ENCODE measurements at regions not wholly inside any gene's neighbourhood (a gene's known extent, or its start where the extent isn't known, plus 50 kb on each side); places are given as distances from the start of the nearest gene placed in this dataset.

DNA sequence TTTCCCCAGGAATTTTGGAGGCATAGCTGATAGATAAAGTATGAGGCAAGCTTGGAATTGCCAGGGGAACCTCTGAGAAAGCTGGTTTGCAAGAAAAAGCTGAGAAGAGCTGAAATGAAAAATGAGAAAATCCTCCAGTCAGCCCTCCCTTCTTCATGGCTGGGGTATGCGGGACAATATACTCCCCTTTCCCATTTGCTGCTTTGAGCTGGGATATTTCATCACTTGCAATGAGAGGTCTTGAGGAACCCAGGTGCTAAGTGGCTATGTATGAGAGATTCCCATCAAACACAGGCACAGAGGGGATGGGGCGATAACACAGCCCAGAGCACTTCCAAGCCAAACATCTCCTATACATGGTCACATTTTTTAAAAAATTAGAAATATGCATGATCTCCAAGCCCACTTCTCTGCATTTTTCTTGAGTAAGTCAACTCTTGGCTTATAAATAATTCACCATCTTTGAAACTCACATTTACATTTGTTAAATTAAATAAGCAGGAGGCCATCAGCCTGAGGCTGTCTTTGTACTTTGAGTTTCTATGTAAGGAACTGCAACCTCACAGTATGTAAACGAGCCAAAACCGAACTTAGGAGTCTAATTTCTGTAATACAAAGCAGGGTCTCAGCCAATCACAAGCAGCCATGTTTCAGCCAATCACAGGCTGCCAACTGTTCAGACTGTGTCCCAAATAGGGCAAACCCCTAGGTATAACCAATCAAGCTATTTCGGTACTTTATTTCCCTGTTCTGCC is 983.6 kb upstream of the NR2F2 start:
- H3K9me3 ChIP-seq (ENCODE audit: control insufficient read depth, insufficient read depth, low read length): no peaks in the 10 kb centered on the region
- H3K36me3 ChIP-seq (ENCODE audit: insufficient read depth, low read length): no peaks in the 10 kb centered on the region
- peaks cover 5% of the 10 kb centered on the region; the same call in 1 of the 2 replicates for H3K4me1 ChIP-seq (ENCODE audit: insufficient read depth, low read length)
- no peak overlapping the region for H3K9ac ChIP-seq (ENCODE audit: low read depth, low read length)

GRCh38 chr15:95347837-95348236 is 982.7 kb upstream of the NR2F2 start:
- H3K9me3 ChIP-seq (ENCODE audit: control insufficient read depth, insufficient read depth, low read length): no peaks in the 10 kb centered on the region
- peaks cover 5% of the 10 kb centered on the region; the same call in 1 of the 2 replicates for H3K4me1 ChIP-seq (ENCODE audit: insufficient read depth, low read length)
- no peak overlapping the region for H3K9ac ChIP-seq (ENCODE audit: low read depth, low read length)
- no peaks in the 10 kb centered on the region for H3K36me3 ChIP-seq (ENCODE audit: insufficient read depth, low read length)

- H3K9ac ChIP-seq (ENCODE audit: low read depth, low read length): no peak overlapping the region
- H3K4me1 ChIP-seq (ENCODE audit: insufficient read depth, low read length): peaks cover 5% of the 10 kb centered on the region; the same call in 1 of the 2 replicates
- no peaks in the 10 kb centered on the region for H3K36me3 ChIP-seq (ENCODE audit: insufficient read depth, low read length)
- H3K9me3 ChIP-seq (ENCODE audit: control insufficient read depth, insufficient read depth, low read length): no peaks in the 10 kb centered on the region
Observed at GRCh38 chr15:95350908-95351307, 979.6 kb upstream of the NR2F2 start.

GRCh38 chr15:95352631-95353187 is 977.8 kb upstream of the NR2F2 start:
- Histone ChIP-seq H3K9ac (ENCODE audit: low read depth, low read length) (no peak overlapping the region), H3K4me1 (ENCODE audit: insufficient read depth, low read length) (peaks cover 5% of the 10 kb centered on the region; the same call in 1 of the 2 replicates)

GRCh38 chr15:95353512-95353911 is 977.0 kb upstream of the NR2F2 start:
- no peaks in the 10 kb centered on the region for H3K9me3 ChIP-seq (ENCODE audit: control insufficient read depth, insufficient read depth, low read length)
- no peaks in the 10 kb centered on the region for H3K36me3 ChIP-seq (ENCODE audit: insufficient read depth, low read length)
- H3K9ac ChIP-seq (ENCODE audit: low read depth, low read length): no peak overlapping the region
- no peaks in the 10 kb centered on the region for H3K4me1 ChIP-seq (ENCODE audit: insufficient read depth, low read length)

More at GRCh38 chr15:95352631-95353187, 977.8 kb upstream of the NR2F2 start:
- Histone ChIP-seq H3K9me3 (ENCODE audit: control insufficient read depth, insufficient read depth, low read length) (no peaks in the 10 kb centered on the region), H3K36me3 (ENCODE audit: insufficient read depth, low read length) (no peaks in the 10 kb centered on the region)

- Histone ChIP-seq H3K4me1 (ENCODE audit: insufficient read depth, low read length) (no peaks in the 10 kb centered on the region), H3K9me3 (ENCODE audit: control insufficient read depth, insufficient read depth, low read length) (no peaks in the 10 kb centered on the region; the same call in 1 of the 2 replicates), H3K9ac (ENCODE audit: low read depth, low read length) (no peak overlapping the region), H3K36me3 (ENCODE audit: insufficient read depth, low read length) (no peaks in the 10 kb centered on the region)
Observed at GRCh38 chr15:95359966-95360365, 970.5 kb upstream of the NR2F2 start.

GRCh38 chr15:95362306-95362705 is 968.2 kb upstream of the NR2F2 start:
- Histone ChIP-seq H3K36me3 (ENCODE audit: insufficient read depth, low read length) (no peaks in the 10 kb centered on the region), H3K9ac (ENCODE audit: low read depth, low read length) (no peak overlapping the region), H3K4me1 (ENCODE audit: insufficient read depth, low read length) (peaks cover 5% of the 10 kb centered on the region; the same call in 1 of the 2 replicates), H3K9me3 (ENCODE audit: control insufficient read depth, insufficient read depth, low read length) (no peaks in the 10 kb centered on the region; the same call in 1 of the 2 replicates)

DNA sequence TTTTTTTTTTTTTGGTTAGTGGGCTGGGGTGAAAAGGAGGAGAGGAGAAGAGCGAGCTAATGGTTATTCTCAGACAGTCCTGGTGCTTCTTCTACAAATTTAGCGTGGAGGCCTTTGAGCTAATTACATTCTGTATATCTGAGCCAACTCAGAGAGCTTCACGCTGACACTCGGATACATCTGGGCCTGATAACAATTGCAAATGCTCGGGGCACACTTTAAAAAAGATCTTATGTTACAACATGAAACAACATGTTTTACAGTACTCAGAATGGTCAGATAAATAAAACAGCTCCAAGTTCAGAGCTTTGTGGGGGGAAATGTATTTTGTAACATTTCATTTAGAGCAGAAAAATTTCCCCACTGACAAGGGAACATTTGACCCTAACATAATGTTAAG is 966.9 kb upstream of the NR2F2 start:
- Histone ChIP-seq H3K9me3 (ENCODE audit: control insufficient read depth, insufficient read depth, low read length) (no peaks in the 10 kb centered on the region; the same call in 1 of the 2 replicates), H3K36me3 (ENCODE audit: insufficient read depth, low read length) (no peaks in the 10 kb centered on the region), H3K4me1 (ENCODE audit: insufficient read depth, low read length) (peaks cover 5% of the 10 kb centered on the region; the same call in 1 of the 2 replicates), H3K9ac (ENCODE audit: low read depth, low read length) (no peak overlapping the region)

DNA sequence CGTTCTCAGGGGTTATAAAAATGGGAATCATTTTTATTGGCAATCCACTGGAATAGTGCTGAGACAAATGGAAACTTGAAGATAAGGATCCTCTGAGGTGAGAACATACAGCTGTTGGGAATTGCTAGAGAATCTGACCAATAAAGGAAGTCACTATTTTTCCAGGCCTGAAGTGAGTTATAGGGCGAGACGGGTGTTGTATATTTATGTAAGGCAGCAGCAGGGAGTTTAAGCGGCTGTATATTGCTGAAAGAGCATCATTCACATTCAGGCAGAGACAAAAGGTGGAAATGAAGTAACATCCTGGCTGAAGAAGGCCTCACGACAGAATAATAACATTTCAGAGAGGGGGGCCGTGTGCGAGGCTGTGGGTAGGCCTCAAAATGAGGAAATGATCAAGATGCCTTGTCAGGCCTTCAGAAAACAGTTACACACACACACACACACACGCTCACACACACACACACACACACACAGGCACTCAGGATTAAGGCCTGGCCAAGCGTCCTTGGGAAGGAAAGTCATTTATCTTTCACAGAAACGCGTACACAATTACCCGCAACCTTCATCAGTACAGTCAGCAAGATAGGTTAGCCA is 964.9 kb upstream of the NR2F2 start:
- no peaks in the 10 kb centered on the region for H3K36me3 ChIP-seq (ENCODE audit: insufficient read depth, low read length)
- H3K4me1 ChIP-seq (ENCODE audit: insufficient read depth, low read length): peaks cover 5% of the 10 kb centered on the region; the same call in 1 of the 2 replicates
- no peak overlapping the region for H3K9ac ChIP-seq (ENCODE audit: low read depth, low read length)
- no peaks in the 10 kb centered on the region; the same call in 1 of the 2 replicates for H3K9me3 ChIP-seq (ENCODE audit: control insufficient read depth, insufficient read depth, low read length)

GRCh38 chr15:95368191-95368590 is 962.3 kb upstream of the NR2F2 start:
- Histone ChIP-seq H3K4me1 (ENCODE audit: insufficient read depth, low read length) (peaks cover 5% of the 10 kb centered on the region; the same call in 1 of the 2 replicates), H3K9me3 (ENCODE audit: control insufficient read depth, insufficient read depth, low read length) (no peaks in the 10 kb centered on the region), H3K36me3 (ENCODE audit: insufficient read depth, low read length) (no peaks in the 10 kb centered on the region), H3K9ac (ENCODE audit: low read depth, low read length) (no peak overlapping the region)

- H3K4me1 ChIP-seq (ENCODE audit: insufficient read depth, low read length): peaks cover 5% of the 10 kb centered on the region; the same call in 1 of the 2 replicates
- H3K36me3 ChIP-seq (ENCODE audit: insufficient read depth, low read length): no peaks in the 10 kb centered on the region
- no peaks in the 10 kb centered on the region for H3K9me3 ChIP-seq (ENCODE audit: control insufficient read depth, insufficient read depth, low read length)
- no peak overlapping the region for H3K9ac ChIP-seq (ENCODE audit: low read depth, low read length)
Observed at GRCh38 chr15:95368755-95369601, 961.5 kb upstream of the NR2F2 start.

DNA sequence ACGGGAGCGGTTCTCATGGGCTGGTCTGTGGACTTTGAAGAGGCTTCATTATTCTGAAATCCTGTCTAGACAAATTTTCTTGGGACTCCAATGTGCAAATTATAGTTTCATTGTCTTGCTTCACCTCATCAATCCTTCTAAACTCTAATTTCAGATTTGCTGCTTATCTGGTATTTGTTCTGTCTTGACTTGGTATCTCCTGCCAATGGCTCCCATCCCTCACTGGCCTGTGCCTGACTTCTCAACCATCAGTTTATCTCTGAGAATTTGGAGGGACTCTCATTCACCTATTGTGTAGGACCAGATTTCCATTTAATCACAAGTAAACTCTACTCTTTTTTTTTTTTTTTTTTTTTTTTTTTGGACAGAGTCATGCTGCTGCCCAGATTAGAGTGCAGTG is 960.2 kb upstream of the NR2F2 start:
- H3K9ac ChIP-seq (ENCODE audit: low read depth, low read length): no peak overlapping the region
- no peaks in the 10 kb centered on the region for H3K36me3 ChIP-seq (ENCODE audit: insufficient read depth, low read length)
- no peaks in the 10 kb centered on the region for H3K9me3 ChIP-seq (ENCODE audit: control insufficient read depth, insufficient read depth, low read length)
- H3K4me1 ChIP-seq (ENCODE audit: insufficient read depth, low read length): peaks cover 5% of the 10 kb centered on the region; the same call in 1 of the 2 replicates

DNA sequence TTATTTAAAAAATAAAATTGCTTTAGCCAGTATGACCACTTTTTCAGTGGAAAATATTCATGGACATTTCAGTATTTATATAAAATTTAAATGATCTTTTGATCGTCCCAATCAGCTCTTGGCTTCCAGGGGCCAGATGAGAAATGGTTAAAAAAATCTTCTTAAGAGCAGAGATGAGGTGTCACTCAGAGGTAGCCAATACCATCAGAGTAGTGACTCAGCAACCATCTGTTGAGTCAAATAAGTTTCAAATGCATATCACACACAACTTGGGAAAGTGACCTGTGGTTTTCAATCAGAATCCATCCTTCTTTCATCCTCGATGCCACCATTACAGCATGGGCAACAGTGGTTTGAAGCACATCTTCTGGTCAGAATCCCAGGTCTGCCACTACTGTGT is 958.8 kb upstream of the NR2F2 start:
- H3K9me3 ChIP-seq (ENCODE audit: control insufficient read depth, insufficient read depth, low read length): no peaks in the 10 kb centered on the region

GRCh38 chr15:95375281-95375680 is 955.2 kb upstream of the NR2F2 start:
- no peaks in the 10 kb centered on the region for H3K36me3 ChIP-seq (ENCODE audit: insufficient read depth, low read length)
- no peaks in the 10 kb centered on the region for H3K9me3 ChIP-seq (ENCODE audit: control insufficient read depth, insufficient read depth, low read length)
- H3K9ac ChIP-seq (ENCODE audit: low read depth, low read length): no peak overlapping the region
- no peaks in the 10 kb centered on the region for H3K4me1 ChIP-seq (ENCODE audit: insufficient read depth, low read length)

More for the DNA sequence above, 958.8 kb upstream of the NR2F2 start:
- no peaks in the 10 kb centered on the region for H3K4me1 ChIP-seq (ENCODE audit: insufficient read depth, low read length)
- H3K36me3 ChIP-seq (ENCODE audit: insufficient read depth, low read length): no peaks in the 10 kb centered on the region
- H3K9ac ChIP-seq (ENCODE audit: low read depth, low read length): no peak overlapping the region
